Retina (tissue), 1 donor: ENCODE measurements at regions not wholly inside any gene's neighbourhood (a gene's known extent, or its start where the extent isn't known, plus 50 kb on each side); places are given as distances from the start of the nearest gene placed in this dataset.

ENCODE experiments used
- DNase-seq: peaks from one replicate; pipeline ENCODE4 v3.0.0-alpha.2; 2016

DNA sequence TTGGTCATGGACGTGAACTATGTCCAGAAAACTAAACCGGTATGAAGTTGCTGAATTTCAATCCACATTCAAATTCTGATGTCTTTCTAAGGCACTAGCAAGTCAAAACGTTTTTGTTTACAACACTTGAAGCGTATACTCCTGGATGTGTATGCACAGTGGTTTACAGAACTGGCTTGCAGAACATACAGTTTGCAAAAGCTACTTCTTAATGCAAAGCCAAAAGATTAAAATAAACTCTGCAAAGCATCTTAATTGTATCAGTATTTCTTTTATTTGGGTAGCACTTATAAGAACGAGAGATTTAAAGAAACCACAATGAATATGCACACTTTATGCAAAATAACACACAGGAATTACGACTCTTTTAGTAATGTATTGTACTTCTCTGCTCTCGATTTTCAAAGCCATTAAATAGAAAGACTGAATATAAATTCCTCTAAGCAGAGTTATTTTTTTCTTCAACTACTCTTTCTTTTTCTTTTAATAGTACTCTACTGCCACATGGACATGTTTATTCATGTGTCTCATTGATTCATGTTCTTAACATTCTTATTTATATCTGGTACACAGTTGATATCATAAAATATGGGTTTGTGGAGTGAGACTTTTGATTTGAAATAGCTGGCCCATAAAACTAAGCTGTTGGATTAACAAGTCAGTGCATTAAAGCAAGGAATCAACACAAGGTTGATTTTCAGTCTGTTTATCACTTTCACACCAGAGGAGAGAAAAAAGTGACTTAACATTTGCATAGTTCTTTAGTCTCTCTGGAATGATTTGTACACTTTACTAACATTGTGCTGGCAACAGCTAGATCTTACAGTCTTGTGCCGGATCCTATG lies 189.4 kb upstream of the STEAP4 start:
- DNase-seq: no peak

DNA sequence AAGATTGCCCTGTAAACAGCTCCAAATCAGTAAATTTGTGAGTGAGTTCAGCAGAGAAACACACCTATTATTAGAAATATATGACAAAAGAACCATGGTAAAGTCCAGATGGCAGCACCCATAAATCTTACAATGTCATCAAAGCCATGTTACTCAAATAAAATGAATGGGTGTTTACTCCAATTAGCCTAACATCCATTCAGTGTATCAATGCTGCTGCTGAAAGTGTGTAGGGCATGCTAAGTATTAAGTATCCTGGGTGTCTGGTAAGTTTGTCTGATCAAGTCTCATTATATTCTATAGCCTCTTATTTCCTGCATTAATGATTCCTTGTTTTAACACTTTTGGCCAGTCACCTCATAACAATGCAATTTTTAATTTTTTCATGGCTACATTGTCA lies 185.5 kb upstream of the STEAP4 start:
- DNase-seq: no peak

DNA sequence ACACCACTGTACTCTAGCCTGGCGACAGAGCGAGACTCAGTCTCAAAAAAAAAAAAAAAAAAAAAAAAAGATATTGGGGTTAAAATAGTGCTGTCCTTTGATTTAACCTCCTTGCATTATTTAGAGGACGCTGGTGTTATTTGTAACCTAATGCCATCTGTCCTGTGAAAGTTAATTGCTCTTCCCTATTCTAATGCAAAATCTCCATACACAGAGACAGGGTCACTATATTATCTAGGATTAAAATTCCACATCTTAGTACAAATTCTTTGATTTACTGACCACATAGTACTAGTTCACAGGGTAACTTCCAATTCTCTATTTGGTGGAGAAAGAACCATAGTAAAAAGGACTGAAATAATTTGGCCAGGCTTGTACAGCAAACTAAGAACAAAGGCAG lies 184.2 kb upstream of the STEAP4 start:
- no peak for DNase-seq

DNA sequence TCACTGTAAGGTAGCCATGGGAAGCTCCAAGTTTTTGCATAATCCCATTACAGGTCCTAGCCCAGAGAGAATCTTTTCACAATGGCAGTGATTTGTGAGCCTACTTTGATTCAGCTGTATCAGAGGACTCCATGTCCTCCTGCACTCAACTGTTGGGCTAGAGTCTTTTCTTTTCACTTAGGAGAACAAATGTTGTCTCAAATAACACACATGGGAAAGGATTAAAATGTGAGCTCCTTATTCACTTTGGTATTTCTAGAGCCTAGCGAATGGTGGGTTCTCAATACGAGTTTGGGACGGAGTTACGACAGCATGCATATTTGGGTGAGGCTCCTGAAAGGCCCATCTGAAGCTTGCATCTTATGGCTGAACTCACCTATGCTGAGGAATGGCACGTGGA lies 183.5 kb upstream of the STEAP4 start:
- no peak for DNase-seq

DNA sequence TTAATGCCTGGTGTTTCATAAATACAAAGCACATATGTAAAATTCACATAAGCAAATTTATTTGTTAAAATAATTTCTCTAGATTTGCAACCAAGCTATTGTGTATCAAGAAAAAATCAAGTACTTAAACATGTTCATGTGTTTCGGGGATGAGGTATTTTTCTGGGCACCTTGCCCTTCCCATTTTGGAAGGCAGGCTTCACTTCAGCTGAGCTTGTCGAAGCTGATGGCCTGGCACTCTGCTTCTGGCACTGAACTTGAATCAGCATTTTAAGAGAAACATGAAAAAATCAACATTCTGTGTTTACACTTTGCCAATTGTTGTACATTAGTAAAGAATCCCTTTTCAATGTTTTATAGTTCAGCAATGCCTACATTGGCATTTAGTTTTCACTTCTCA lies 179.1 kb upstream of the STEAP4 start:
- DNase-seq: no peak

DNA sequence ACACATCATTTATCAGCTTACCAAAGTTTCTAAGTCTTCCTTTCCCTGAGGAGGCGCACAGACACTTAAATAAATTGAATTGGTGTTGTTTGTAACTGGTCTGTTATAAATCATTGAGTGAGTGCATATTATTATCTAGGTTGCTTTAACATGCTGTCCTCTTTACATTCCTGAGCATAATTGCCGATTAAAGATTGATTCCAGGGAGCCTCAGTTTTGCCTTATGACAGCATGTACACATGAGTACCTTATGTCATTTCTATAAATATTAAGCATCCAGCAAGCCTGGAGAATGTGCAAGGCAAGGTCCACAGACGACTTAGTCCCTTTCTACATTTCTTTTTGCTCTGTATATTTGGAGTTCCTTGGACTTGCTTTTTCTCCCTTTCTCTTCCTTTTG lies 177.9 kb upstream of the STEAP4 start:
- DNase-seq: no peak

DNA sequence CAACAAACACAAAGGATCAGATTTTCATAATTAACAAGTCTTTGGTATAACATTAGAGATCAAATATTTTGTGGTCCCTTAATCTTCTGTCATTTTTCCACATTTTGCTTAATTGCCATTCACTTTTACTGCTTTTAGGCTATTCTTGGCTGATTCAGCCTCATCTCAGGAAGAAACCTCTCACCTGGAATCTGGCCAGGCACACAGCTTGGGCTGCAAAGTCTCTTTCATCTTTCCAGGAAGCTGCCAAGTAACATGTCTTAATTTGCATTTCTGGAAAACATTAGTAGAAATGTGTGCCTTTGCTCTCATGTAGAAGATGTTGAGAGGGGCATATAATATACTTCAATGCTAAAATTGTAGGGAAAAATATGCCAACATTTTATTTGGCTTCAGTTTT lies 174.2 kb upstream of the STEAP4 start:
- no peak for DNase-seq

DNA sequence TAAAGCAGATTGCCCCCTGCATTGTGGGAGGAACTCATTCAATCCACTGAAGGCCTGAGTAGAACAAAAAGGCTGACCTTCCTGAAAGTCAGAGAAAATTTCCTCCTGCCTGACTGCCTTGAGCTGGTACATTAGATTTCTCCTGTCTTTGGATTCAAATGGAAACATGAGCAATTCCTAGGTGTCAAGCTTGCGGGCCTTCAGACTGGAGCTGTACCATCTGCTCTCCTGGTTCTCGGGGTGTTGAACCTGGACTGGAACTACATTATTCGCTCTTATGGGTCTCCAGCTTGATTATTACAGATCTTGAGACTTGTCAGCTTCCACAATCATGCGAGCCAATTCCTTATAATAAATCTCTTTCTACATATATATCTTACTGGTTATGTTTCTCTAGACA lies 173.6 kb upstream of the STEAP4 start:
- DNase-seq: no peak

DNA sequence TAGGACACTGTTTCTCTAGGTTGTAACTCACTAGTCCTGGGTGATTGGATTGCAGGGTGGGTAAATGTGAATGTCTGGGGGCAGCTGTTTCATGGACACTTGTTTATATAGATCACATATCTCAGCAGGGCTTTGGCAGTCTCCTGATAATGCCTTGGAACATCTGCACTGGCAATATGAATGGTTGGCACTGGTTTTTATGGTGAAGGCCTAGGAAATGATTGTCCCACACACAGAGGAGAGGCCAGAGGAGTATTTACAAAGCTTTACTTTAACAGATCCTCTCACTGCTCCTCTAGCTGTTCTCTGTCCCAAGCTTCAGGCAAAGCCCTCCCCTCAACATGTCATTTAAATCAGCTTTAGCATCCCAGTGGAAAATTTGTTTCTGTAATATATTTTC lies 171.3 kb upstream of the STEAP4 start:
- no peak for DNase-seq

DNA sequence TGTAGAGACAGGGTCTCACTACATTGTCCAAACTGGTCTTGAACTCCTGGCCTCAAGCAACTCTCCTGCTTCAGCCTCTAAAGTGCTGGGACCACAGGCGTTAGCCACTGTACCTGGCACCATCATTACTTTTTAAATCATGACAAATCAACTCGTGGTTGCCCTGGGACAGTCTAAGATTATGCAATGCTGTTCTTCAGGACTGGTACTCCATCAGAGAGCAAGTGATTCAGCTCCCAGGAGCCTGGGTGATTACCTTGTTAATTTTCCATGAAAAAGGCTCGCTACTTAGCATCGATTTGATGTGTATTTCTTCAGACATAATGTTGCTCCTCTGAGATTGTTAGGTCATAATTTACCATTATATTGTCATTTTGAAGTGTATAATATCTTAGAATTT lies 158.9 kb upstream of the STEAP4 start:
- DNase-seq: no peak

DNA sequence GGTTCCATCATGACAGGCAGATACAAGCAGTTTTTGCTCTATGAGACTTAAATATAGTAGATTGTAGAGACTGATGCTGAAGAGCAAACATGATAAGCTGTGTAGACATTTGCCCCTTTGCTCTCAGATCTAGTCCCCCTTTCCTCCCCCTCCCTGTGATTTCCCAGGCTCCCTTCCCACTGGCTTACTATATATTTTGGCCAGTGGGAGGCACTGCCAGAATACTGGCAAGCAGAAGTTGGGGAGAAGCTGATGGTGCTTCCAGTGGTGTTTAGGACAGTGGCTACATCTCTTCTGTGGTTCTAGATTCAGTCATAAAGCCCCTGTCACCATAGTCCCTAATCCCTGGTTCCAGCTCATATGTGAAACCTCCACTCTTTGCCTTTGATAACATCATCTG lies 156.1 kb upstream of the STEAP4 start:
- DNase-seq: no peak

DNA sequence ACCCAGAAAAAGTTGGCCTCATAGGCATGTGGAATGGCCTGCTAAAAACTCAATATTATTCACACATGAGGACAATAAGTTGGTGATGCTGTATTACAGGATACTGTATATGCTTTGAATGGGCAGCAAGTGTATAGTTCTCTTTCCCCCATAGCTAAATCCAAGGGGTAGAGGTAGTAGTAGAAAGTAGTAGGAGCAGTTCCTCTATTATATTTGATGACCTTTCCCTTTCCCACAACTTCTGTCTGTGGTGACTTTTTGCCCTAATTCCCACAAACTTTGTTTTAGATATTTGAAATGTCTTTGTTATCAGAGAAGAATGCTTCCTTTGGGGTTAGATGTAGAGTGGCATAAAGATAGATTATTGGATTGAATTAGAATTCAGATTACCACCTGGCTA lies 154.0 kb upstream of the STEAP4 start:
- DNase-seq: no peak

DNA sequence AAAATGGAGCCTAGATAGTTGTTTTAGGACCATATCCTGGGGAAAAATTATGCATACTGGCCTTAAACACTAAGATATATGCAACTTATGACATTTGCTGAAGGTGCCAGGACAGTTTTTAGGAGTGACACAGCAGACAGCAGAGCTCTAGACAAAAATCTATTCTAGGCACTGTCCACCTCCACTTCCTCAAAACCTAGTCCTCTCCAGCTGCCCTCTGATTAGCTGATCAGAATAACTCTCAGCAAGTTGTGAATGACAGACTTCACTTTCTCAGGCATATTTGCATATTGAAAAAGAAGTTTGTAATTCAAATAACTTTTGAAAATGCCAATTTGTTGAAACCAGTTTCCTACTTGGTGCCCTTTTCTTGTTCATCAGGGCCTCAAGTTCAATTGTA lies 152.3 kb upstream of the STEAP4 start:
- no peak for DNase-seq

DNA sequence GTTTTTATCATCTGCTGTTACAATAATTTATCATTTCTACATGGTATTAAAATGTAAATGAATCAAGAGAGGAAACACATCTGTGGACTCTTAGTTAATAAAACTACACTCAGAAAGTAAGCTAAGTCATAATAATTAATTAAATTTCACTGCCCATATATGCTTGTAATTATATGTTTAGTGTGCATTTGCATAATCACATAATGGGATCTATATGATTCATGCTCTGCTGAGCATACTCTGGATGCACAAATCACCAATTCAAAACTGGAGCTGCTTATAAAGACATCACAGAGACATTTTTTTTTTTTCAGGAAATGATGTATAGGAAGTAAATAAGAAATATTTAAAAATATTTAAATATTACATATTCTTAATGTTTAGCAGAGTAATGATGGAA lies 151.6 kb upstream of the STEAP4 start:
- DNase-seq: no peak

DNA sequence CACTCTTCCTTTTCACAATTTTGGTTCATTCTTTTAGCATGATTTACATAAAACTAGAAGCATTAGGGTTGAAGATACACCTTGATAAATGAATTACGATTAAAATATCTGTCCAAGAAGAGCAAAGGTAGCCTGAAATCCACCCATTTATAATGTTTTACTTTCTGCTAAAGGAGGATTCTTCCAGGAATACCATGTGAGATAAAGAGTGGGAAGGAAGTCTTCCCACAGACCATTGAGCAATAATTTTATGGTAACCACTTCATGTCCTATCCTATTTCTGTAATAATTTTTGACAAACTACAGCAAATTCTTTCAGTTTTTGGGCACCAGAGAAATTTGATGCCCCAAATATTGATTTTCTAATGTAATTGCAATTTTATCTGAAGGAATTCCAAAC lies 150.6 kb upstream of the STEAP4 start:
- no peak for DNase-seq

DNA sequence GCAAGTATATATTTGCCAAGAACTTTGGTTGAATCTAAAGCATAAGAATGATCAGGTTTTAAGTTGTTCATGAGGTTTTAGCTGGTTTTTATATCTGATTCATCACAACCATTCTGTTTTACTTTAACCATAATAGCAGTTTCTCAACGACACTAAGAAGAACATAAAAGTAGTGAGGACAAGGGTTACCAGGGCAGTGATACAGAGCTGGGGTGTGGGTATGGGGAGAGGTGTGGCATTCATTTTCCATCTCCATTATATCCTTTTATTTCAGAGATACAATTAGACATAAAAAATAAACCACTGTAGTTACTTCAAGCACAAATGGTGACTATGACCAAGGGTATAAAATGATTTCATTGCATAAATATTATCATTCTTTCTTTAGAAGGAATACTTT lies 149.8 kb upstream of the STEAP4 start:
- no peak for DNase-seq

DNA sequence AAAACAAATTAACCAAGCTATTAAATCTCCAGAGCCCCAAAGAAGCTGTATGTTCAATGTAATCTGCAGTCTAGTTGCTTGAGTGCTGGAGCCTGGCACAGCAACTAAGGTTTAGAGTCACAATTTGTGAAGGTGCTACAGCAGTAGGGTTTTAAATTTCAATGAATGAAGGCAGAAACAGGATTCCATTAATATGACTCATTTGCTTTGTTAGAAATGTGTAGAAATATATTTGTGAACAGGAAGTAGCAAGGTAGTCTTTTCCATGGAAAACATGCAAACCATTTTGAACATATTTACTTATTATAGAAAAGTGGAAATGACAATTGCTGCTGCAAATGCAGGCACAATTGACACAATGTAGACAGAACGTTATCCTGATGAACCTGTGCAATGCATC lies 149.0 kb upstream of the STEAP4 start:
- DNase-seq: no peak

DNA sequence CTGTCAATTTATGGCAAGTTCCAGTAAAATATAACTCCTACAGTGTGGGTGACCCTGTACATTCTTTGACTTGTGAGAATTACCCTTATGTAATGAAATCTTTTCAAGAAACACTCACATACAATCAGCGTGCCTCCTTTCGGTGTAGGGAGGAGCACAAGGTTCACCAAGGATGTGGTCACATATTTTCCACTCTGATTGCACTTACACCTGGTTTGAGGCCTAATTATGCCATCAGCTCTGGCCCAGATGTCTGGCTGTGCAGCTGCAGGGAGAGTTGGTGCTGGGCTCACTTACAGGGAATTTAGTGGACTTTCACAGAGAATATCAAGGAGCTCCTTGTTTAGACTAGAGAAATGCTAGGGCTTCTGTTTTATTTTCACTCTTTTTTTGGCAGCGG lies 146.0 kb upstream of the STEAP4 start:
- DNase-seq: no peak

DNA sequence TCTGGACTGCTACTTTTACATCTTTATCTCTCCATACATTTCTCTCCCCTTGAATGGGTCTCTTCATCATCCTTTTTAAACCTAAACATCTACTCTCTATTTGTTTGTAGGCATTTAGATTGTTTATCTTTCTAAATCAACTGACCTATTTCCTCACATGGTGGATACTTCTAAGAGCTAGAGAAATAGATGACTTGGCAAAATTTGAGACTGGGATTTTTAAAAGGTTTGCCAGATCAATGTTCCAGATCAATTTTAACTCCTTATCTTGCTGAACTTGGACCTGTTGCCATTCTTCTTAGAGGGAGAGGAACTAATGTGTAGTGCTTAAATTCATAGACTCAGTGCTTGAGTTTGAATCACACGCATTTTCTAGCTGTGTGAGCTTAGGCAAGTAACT lies 144.2 kb upstream of the STEAP4 start:
- no peak for DNase-seq

DNA sequence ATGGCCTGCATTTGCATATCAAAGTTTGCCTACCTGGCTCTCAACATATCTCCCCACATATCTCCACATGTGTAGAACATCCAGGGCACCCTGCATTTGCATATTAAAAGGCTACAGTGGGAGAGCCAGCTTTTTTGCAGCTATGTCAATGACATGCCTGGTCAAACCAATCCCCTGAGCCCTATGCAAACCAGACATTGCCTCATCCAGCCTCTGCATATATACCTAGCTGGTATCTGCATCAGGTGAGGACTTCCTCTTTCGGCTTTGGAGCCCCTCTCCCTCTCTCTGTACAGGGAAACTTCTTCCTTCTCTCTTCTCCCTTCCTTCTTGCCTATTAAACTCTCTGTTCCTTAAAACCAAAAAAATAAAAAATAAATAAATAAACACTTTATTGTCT lies 142.7 kb upstream of the STEAP4 start:
- no peak for DNase-seq

DNA sequence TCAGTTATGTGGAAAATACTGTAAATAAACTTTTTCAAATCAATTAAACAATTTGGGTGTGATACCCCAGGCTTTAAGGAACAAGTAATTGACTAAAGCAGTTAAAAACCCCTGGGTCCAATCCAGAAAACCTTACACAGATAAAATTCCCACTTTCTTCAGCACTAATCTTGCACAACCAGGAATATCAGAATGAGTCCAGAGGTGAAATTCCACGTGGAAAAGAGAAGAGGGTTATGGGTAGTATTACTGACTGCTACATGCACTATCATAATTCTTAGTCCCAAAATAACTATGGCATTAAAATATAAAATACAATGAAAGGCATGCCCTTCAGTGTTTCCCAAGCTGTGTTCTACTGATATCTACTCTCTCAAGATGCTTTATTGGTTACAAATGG lies 135.7 kb upstream of the STEAP4 start:
- no peak for DNase-seq

DNA sequence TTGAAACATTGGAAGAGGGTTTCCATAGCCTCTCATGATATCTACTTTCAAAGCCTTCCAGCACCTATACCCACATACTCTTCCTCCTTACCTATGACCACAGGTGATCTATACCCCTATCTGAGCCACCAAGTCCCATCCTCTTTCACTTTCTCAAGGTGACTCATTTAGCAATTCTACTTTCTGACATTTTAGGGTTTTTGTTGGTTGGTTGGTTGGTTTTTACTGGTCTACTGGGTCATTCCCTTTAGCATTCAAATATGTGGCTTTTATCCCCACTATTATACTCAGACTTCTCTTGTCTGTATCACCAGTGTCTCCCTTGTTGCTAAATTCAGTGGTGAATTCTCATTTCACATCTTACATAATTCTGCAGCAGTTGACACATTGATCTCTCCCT lies 130.4 kb upstream of the STEAP4 start:
- DNase-seq: no peak

DNA sequence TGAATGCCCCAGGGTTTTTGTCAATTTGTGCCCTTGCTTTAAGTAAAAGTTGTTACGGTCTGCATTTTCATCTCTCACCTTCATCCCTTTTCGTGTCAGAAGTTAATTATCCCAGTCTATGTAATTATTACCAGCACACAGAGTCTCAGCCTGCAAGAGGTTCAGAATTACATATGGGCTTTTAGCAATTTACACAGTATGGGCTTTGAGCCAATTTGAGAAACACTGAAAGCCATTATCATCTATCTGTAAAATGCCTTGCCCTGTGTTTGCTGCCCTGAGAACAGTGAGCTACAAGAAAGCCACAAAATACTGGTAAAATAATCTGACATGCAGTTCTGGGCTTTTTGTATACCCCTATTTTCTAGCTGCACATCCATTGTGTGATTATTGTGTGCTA lies 125.6 kb upstream of the STEAP4 start:
- no peak for DNase-seq

DNA sequence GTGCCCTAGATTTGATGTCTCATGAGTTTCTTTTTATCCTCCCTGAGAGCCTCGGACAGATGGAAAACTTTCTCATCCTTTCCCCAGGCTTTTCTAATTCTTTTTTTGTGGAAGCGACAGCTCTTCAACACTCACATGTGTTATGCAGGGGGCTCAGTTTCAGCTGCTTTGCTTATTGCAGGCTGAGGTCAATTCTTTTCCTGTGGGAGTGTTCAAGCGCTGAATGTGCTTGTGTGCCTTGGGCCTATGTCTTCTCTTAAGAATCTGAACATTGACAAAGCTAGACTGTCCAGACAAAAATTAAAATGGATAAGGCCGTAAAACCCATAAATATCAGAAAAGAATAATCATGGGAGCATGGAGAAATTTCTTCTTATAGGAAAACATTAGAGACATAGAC lies 125.2 kb upstream of the STEAP4 start:
- DNase-seq: no peak

DNA sequence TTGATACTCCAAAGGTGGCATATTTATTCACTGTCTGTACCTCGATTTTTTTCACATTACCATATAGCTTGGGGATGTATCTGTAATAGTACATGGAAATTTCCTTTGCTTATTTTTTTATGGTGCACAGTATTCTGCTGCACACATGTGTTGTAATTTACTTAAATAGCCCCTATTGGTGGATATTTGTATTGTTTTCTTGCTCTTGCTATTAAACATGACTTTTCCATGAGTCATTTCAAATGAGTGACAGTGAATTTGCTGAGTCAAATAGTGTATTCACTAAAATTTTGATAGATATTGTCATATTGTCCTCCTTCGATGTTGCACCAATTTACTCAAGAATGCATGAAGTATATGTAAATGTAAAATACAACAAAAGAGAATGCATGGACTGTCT lies 122.7 kb upstream of the STEAP4 start:
- DNase-seq: no peak

DNA sequence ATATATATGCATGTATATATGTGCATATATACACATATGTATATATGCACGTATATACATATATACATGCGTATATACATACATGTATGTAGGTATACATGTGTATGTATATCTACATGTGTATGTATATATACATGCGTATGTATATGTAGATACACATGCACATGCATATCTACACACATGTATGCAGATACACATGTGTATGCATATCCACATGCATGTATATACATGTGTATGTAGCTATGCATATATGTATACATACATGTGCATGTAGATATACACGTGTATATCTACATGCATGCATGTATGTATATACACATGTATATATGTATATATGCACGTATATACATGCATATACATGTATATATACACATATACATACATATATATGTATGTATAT lies 95.8 kb upstream of the STEAP4 start:
- no peak for DNase-seq
